Vagina (tissue), 2 donors: ENCODE measurements at regions not wholly inside any gene's neighbourhood (a gene's known extent, or its start where the extent isn't known, plus 50 kb on each side); places are given as distances from the start of the nearest gene placed in this dataset.

Source experiments
- POLR2A ChIP-seq, 2 donors: fragments of 450-650 bp; IDR thresholded peaks; one replicate each; pipeline ENCODE4 v1.6.1; 2017; ENCODE audit warnings: antibody characterized with exemption in 2 of 2, mild to moderate bottlenecking in 2 of 2, moderate library complexity in 2 of 2
- POLR2AphosphoS5 ChIP-seq, 2 donors: sonication (generic); formaldehyde crosslinking; IDR thresholded peaks; one replicate each; pipeline ENCODE4 v1.9.0; 2017; ENCODE audit warnings: antibody characterized with exemption in 2 of 2, mild to moderate bottlenecking in 2 of 2, low read depth in 1 of 2; ENCODE audit not compliant: insufficient read depth in 1 of 2
- TF ChIP-seq, protein P1 (sequence below), 3 experiments: fragments of 450-650 bp in 2 of 3; fragments of 200-600 bp in 1 of 3; sonication (generic) in 1 of 3; IDR thresholded peaks; one replicate each; pipeline ENCODE4 v1.5.1; 2017 to 2019; ENCODE audit warnings: antibody characterized with exemption in 3 of 3, mild to moderate bottlenecking in 2 of 3, moderate library complexity in 2 of 3

DNA sequence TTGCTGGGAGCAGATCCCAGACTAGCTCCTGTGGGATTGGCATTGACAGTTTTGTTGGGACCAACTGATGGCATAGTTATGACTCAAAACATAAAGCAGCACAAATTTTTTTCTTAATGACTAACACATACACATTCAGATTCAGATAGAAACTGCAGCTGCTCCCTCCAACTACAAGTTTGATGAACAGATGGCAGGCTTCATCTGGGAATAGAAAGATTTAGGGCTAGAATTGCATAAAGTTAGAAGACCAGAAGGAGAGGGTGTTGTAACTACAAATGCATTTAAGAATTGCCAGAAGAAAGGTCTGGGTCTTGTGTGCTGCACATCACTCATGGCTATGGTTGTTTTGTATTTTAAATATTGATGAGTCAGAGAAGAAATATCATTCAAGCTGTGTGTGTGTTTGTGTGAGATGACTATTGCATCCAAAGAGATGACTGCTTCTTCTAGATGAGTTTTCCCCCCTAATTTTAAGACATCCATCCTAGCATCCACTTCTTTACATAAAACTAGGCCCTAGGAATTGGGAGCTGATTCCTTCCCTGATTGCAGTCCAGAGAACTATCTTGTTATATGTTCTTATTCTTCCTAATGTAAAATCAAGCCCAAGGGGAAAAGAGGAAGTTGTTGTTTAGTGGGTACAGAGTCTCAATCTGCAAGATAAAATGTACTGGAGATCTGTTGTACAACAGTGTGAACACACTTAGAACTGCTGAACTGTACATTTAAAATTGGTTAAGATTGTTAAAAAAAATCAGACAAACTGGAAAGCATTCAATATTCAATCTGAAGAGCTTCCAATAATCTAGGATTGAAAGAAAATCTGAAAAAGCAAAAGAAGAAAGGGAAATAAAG lies 175.1 kb downstream of the PARM1 start:
- TF ChIP-seq, protein P1, sequence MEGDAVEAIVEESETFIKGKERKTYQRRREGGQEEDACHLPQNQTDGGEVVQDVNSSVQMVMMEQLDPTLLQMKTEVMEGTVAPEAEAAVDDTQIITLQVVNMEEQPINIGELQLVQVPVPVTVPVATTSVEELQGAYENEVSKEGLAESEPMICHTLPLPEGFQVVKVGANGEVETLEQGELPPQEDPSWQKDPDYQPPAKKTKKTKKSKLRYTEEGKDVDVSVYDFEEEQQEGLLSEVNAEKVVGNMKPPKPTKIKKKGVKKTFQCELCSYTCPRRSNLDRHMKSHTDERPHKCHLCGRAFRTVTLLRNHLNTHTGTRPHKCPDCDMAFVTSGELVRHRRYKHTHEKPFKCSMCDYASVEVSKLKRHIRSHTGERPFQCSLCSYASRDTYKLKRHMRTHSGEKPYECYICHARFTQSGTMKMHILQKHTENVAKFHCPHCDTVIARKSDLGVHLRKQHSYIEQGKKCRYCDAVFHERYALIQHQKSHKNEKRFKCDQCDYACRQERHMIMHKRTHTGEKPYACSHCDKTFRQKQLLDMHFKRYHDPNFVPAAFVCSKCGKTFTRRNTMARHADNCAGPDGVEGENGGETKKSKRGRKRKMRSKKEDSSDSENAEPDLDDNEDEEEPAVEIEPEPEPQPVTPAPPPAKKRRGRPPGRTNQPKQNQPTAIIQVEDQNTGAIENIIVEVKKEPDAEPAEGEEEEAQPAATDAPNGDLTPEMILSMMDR (IDR thresholded peaks at IDR 0.05), result no peak
- TF ChIP-seq POLR2A (IDR thresholded peaks at IDR 0.05) (no peak), POLR2AphosphoS5 (IDR thresholded peaks at IDR 0.05; ENCODE audit: insufficient read depth in 1 of 2, low read depth in 1 of 2) (no peak)
